ENCODE measurements at regions not wholly inside any gene's neighbourhood (a gene's known extent, or its start where the extent isn't known, plus 50 kb on each side); places are given as distances from the start of the nearest gene placed in this dataset.

- Histone ChIP-seq H3K4me2 (no peak overlapping the region), H3K27ac (ENCODE audit: low read depth in 2 of 2, low read length in 1 of 2) (no peak overlapping the region), H3K4me3 (ENCODE audit: low read depth in 2 of 2, low read length in 1 of 2) (no peak overlapping the region), H2AFZ (ENCODE audit: low read depth) (no peak overlapping the region), H3F3A (replicated peaks; ENCODE audit: insufficient read depth) (no peaks in the 10 kb centered on the region), H3K36me3 (replicated peaks in 1 of 2; ENCODE audit: control insufficient read depth in 1 of 2, insufficient read depth in 2 of 2, low read length in 1 of 2) (no peaks in the 10 kb centered on the region), H3K9ac (no peak overlapping the region), H3K27me3 (ENCODE audit: insufficient read depth) (peaks cover 13% of the 10 kb centered on the region; the same call in 1 of the 2 replicates), H3K9me3 (no peaks in the 10 kb centered on the region), H3K79me2 (ENCODE audit: insufficient read depth) (no peaks in the 10 kb centered on the region), H4K20me1 (ENCODE audit: insufficient read depth) (no peaks in the 10 kb centered on the region), H3K4me1 (ENCODE audit: control insufficient read depth in 1 of 2, insufficient read depth in 2 of 2, low read depth in 1 of 2, low read length in 1 of 2) (no peaks in the 10 kb centered on the region), H3K9me2 (no peaks in the 10 kb centered on the region)
- CTCF ChIA-PET = interaction anchor here (1.3 kb wide), 2 partner anchors 20 to 37 kb away, joined by 3 read pairs; no protein-coding TSS in a partner anchor
- WGBS (ENCODE audit: low lambda C conversion rate) = 5% methylated on average over 2 of the region's 2 CpGs
- POLR2A ChIA-PET = no interaction called here
- TF ChIP-seq GATA2 (CRISPR knock-in tag; IDR thresholded peaks at IDR 0.05) (no peak), RFX5 (IDR thresholded peaks at IDR 0.05; ENCODE audit: low read length) (no peak), MAX (IDR thresholded peaks at IDR 0.05; ENCODE audit: low read depth) (no peak), TCF12 (IDR thresholded peaks at IDR 0.05) (no peak), RAD21 (IDR thresholded peaks at IDR 0.05; ENCODE audit: low read length) (no peak), USF2 (IDR thresholded peaks at IDR 0.05; ENCODE audit: borderline replicate concordance, low read depth, low read length) (no peak), FOXM1 (IDR thresholded peaks at IDR 0.05; ENCODE audit: low read depth) (no peak), IRF3 (IDR thresholded peaks at IDR 0.05; ENCODE audit: low read depth, low read length) (no peak), CTCF (IDR thresholded peaks at IDR 0.05) (no peak), EP300 (IDR thresholded peaks at IDR 0.05; ENCODE audit: borderline replicate concordance in 1 of 2, low read depth in 1 of 2, low read length in 1 of 2) (no peak), PBX3 (IDR thresholded peaks at IDR 0.05) (no peak), RXRA (IDR thresholded peaks at IDR 0.05; ENCODE audit: borderline replicate concordance, low read depth) (no peak), SMC3 (IDR thresholded peaks at IDR 0.05; ENCODE audit: low read depth, low read length) (no peak), NFIC (IDR thresholded peaks at IDR 0.05; ENCODE audit: borderline replicate concordance) (no peak), NRF1 (IDR thresholded peaks at IDR 0.05; ENCODE audit: low read depth, low read length) (no peak), ELF1 (IDR thresholded peaks at IDR 0.05) (no peak), TAF1 (IDR thresholded peaks at IDR 0.05; ENCODE audit: borderline replicate concordance, low read depth, low read length) (no peak), EZH2phosphoT487 (IDR thresholded peaks at IDR 0.05; ENCODE audit: borderline replicate concordance, low read depth) (no peak), CHD2 (IDR thresholded peaks at IDR 0.05; ENCODE audit: low read length, partially characterized antibody) (no peak)
- no peak for DNase-seq
These were observed 265.3 kb downstream of the PAX3 start for GRCh38 chr2:222033541-222033940.
